Lower leg skin (tissue), 4 donors: ENCODE measurements at regions not wholly inside any gene's neighbourhood (a gene's known extent, or its start where the extent isn't known, plus 50 kb on each side); places are given as distances from the start of the nearest gene placed in this dataset.
A peak's percentile ranks its signal among the peaks of the same experiment; 100 is the strongest.

ENCODE experiments used
- DNase-seq, 2 donors: peaks; one replicate each; pipeline ENCODE4 v3.0.0-alpha.2; 2019; ENCODE audit warnings: low spot score in 2 of 2
- H3K4me3 ChIP-seq: fragments of 200-600 bp; sonication (generic); 2 replicates; pipeline ENCODE4 v1.5.1; 2017; ENCODE audit warnings: mild to moderate bottlenecking, low read depth; ENCODE audit not compliant: poor library complexity, severe bottlenecking
- POLR2A ChIP-seq, 2 donors: fragments of 450-650 bp; IDR thresholded peaks; one replicate each; pipeline ENCODE4 v1.6.1; 2016 to 2017; ENCODE audit warnings: antibody characterized with exemption in 2 of 2, mild to moderate bottlenecking in 1 of 2, moderate library complexity in 1 of 2
- WGBS, 2 donors: methylation state at CpG; one replicate each; pipeline ENCODE4 v1.1.5; 2018; 5-methylcytosine and 5-hydroxymethylcytosine counted together
- intact Hi-C: fragments of 100-400 bp; cut with DNase I; formaldehyde crosslinking; loops from one replicate; pipeline ENCODE4 v1.15.0; 2023; ENCODE audit warnings: low total_unique reads
- TF ChIP-seq, protein P1 (sequence below), 3 donors: fragments of 450-650 bp; IDR thresholded peaks; one replicate each; pipeline ENCODE4 v1.5.1; 2016; ENCODE audit warnings: antibody characterized with exemption in 3 of 3, mild to moderate bottlenecking in 3 of 3, moderate library complexity in 2 of 3

- intact Hi-C loops, result no loop called here
- H3K4me3 ChIP-seq, result no peak overlapping the region
- WGBS, 2 donors, result 83 to 84% methylated on average over 5 of the region's 5 CpGs
- DNase-seq, result no peak
- TF ChIP-seq POLR2A (IDR thresholded peaks at IDR 0.05), result no peak
- TF ChIP-seq, protein P1, sequence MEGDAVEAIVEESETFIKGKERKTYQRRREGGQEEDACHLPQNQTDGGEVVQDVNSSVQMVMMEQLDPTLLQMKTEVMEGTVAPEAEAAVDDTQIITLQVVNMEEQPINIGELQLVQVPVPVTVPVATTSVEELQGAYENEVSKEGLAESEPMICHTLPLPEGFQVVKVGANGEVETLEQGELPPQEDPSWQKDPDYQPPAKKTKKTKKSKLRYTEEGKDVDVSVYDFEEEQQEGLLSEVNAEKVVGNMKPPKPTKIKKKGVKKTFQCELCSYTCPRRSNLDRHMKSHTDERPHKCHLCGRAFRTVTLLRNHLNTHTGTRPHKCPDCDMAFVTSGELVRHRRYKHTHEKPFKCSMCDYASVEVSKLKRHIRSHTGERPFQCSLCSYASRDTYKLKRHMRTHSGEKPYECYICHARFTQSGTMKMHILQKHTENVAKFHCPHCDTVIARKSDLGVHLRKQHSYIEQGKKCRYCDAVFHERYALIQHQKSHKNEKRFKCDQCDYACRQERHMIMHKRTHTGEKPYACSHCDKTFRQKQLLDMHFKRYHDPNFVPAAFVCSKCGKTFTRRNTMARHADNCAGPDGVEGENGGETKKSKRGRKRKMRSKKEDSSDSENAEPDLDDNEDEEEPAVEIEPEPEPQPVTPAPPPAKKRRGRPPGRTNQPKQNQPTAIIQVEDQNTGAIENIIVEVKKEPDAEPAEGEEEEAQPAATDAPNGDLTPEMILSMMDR (IDR thresholded peaks at IDR 0.05), result no peak
Measured at GRCh38 chr12:126873701-126874100, 1393.3 kb upstream of the TMEM132C start.

GRCh38 chr12:126874427-126875026 lies 1392.4 kb upstream of the TMEM132C start:
- no peak for TF ChIP-seq POLR2A (IDR thresholded peaks at IDR 0.05)
- TF ChIP-seq, protein P1 (IDR thresholded peaks at IDR 0.05), result peak in 1 of 3 donors; percentile 18
- WGBS, 2 donors, result 27 to 35% methylated on average over 6 to 8 of the region's 8 CpGs
- no peak overlapping the region for H3K4me3 ChIP-seq
- intact Hi-C loops, result no loop called here
- DNase-seq, result peak in 1 of 2 donors; percentile 87

- DNase-seq, result no peak
- TF ChIP-seq POLR2A (IDR thresholded peaks at IDR 0.05), result no peak
- TF ChIP-seq, protein P1 (IDR thresholded peaks at IDR 0.05), result no peak
- H3K4me3 ChIP-seq, result no peak overlapping the region
- intact Hi-C loops, result no loop called here
- 47 to 73% methylated on average over 2 of the region's 2 CpGs for WGBS, 2 donors
Measured at GRCh38 chr12:126879842-126880241, 1387.1 kb upstream of the TMEM132C start.

DNA sequence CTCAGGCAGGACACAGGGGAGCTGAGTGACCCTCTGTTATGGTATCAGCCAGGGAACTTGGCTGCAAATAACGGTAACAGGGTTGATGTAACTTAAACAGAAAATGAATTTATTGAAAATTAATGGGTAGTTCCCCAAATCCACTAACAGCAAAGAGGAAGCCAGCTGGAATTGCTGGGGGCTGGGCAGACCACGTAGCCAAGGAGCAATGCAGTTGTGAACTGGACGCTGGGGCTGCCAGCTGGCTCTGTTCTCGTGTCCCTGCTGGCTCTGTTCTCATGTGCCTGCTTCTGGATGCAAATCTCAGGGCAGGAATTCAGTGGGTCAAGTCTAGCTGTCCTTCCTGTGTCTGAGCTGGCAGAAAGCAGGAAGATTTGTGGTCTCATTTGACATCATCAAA lies 1383.3 kb upstream of the TMEM132C start:
- TF ChIP-seq POLR2A (IDR thresholded peaks at IDR 0.05), result no peak
- TF ChIP-seq, protein P1 (IDR thresholded peaks at IDR 0.05), result no peak
- intact Hi-C loops, result no loop called here
- H3K4me3 ChIP-seq, result no peak overlapping the region
- 15 to 26% methylated on average over 4 of the region's 4 CpGs for WGBS, 2 donors
- no peak for DNase-seq

DNA sequence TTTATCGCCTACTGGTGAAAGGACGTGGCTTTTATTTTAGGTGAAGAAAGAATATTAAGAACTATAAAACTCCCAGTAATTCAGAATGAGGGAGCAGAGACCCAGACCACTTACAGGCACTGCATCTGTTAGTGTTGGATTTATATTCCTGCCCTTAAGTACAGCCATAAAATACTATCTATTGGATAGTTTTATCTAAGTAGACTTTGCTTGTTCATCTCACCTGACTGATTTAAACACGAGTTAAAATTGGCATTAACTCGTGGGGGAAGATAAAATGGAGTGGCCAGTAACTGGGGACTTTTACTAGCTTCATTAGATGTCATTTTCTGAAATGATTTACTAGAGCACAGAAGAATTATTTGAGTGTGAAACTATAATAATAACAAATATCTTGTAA lies 1377.5 kb upstream of the TMEM132C start:
- no peak overlapping the region for H3K4me3 ChIP-seq
- intact Hi-C loops, result no loop called here
- 74 to 76% methylated on average over 4 of the region's 4 CpGs for WGBS, 2 donors
- no peak for TF ChIP-seq POLR2A (IDR thresholded peaks at IDR 0.05)
- TF ChIP-seq, protein P1 (IDR thresholded peaks at IDR 0.05), result no peak
- DNase-seq, result no peak

GRCh38 chr12:126890097-126890496 lies 1376.9 kb upstream of the TMEM132C start:
- 66 to 75% methylated on average over 2 of the region's 2 CpGs for WGBS, 2 donors
- no peak overlapping the region for H3K4me3 ChIP-seq
- no peak for TF ChIP-seq POLR2A (IDR thresholded peaks at IDR 0.05)
- TF ChIP-seq, protein P1 (IDR thresholded peaks at IDR 0.05), result no peak
- intact Hi-C loops, result no loop called here
- no peak for DNase-seq
